ENCODE measurements at regions not wholly inside any gene's neighbourhood (a gene's known extent, or its start where the extent isn't known, plus 50 kb on each side); places are given as distances from the start of the nearest gene placed in this dataset.

DNA sequence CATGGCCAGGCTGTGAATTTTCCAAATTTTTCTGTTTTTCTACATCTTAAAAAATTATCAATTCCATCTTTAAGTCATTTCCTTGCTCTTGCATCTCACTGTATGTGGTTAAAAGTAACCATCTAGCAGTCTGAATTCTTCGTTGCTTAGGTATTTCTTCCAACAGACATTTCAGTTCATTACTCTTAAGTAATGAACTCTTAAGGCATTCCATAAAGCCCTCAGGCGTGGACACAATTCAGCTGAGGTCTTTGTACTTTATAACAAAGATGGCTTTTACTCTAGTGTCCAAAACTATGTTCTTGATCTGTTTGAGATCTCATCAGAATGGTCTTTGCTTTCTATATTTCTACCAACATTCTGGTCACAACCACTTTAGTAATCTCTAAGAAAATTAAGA lies 253.9 kb upstream of the GCFC2 start:
- TF ChIP-seq EZH2 (IDR thresholded peaks at IDR 0.05; ENCODE audit: borderline replicate concordance, low read depth, low read length, severe bottlenecking): no peak
- TF ChIP-seq, protein P1, sequence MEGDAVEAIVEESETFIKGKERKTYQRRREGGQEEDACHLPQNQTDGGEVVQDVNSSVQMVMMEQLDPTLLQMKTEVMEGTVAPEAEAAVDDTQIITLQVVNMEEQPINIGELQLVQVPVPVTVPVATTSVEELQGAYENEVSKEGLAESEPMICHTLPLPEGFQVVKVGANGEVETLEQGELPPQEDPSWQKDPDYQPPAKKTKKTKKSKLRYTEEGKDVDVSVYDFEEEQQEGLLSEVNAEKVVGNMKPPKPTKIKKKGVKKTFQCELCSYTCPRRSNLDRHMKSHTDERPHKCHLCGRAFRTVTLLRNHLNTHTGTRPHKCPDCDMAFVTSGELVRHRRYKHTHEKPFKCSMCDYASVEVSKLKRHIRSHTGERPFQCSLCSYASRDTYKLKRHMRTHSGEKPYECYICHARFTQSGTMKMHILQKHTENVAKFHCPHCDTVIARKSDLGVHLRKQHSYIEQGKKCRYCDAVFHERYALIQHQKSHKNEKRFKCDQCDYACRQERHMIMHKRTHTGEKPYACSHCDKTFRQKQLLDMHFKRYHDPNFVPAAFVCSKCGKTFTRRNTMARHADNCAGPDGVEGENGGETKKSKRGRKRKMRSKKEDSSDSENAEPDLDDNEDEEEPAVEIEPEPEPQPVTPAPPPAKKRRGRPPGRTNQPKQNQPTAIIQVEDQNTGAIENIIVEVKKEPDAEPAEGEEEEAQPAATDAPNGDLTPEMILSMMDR (IDR thresholded peaks at IDR 0.05; ENCODE audit: borderline replicate concordance, extremely low read depth, low read length, poor library complexity, severe bottlenecking): no peak
- no peak overlapping the region for H3K27ac ChIP-seq (ENCODE audit: low read length)
- no peak overlapping the region for H3K4me3 ChIP-seq (ENCODE audit: low read depth in 1 of 2, low read length in 2 of 2)
- H3K27me3 ChIP-seq (ENCODE audit: insufficient read depth, low read length, poor library complexity): no peaks in the 10 kb centered on the region
- H3K79me2 ChIP-seq (ENCODE audit: insufficient read depth, low read length): no peaks in the 10 kb centered on the region
- H2AFZ ChIP-seq (ENCODE audit: low read depth, low read length): no peak overlapping the region
- no peaks in the 10 kb centered on the region for H3K4me1 ChIP-seq (ENCODE audit: insufficient read depth, low read length)
- H3K9me3 ChIP-seq (ENCODE audit: insufficient read depth, low read length, severe bottlenecking): no peaks in the 10 kb centered on the region
- H4K20me1 ChIP-seq (ENCODE audit: insufficient read depth, low read length): no peaks in the 10 kb centered on the region
- H3K4me2 ChIP-seq (ENCODE audit: insufficient read depth, low read length): no peak overlapping the region
- no peaks in the 10 kb centered on the region for H3K36me3 ChIP-seq (ENCODE audit: insufficient read depth, low read length)
- DNase-seq (no peak), ATAC-seq (ENCODE audit: insufficient read depth, low read depth) (no peak)
- H3K9ac ChIP-seq (ENCODE audit: low read depth, low read length): no peak overlapping the region

DNA sequence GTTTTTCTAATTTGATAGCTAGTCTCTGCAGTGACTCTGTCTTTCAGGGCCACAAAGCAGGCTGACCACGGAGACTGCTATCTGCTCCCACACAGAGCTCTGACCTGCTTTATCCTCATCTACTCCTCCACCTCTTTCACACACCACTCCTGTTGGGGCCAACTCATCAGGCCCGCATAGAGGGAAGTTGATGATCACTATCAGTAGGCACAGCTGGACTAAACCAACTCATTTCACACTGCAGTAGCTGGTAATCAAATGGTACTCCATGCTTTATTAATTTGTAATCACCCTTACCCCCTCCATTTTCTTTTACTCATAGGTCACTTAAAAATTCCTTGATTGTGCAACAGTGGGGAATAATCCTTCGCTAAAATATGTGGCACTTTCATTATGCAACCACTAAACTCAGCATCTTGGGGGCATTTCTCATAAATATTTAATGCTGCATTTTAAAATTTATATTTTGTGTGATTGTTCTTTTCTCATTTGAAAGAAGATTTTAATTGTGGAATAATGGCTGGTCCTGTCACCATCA lies 249.8 kb upstream of the GCFC2 start:
- DNase-seq (no peak), ATAC-seq (ENCODE audit: insufficient read depth, low read depth) (no peak)
- Histone ChIP-seq H3K36me3 (ENCODE audit: insufficient read depth, low read length) (no peaks in the 10 kb centered on the region), H3K27me3 (ENCODE audit: insufficient read depth, low read length, poor library complexity) (no peaks in the 10 kb centered on the region), H3K4me2 (ENCODE audit: insufficient read depth, low read length) (no peak overlapping the region), H3K79me2 (ENCODE audit: insufficient read depth, low read length) (no peaks in the 10 kb centered on the region), H3K4me1 (ENCODE audit: insufficient read depth, low read length) (no peaks in the 10 kb centered on the region), H3K4me3 (ENCODE audit: low read depth in 1 of 2, low read length in 2 of 2) (no peak overlapping the region), H3K27ac (ENCODE audit: low read length) (no peak overlapping the region), H2AFZ (ENCODE audit: low read depth, low read length) (no peak overlapping the region), H3K9ac (ENCODE audit: low read depth, low read length) (no peak overlapping the region), H4K20me1 (ENCODE audit: insufficient read depth, low read length) (no peaks in the 10 kb centered on the region), H3K9me3 (ENCODE audit: insufficient read depth, low read length, severe bottlenecking) (no peaks in the 10 kb centered on the region)
- TF ChIP-seq, protein P1 (IDR thresholded peaks at IDR 0.05; ENCODE audit: borderline replicate concordance, extremely low read depth, low read length, poor library complexity, severe bottlenecking): no peak
- no peak for TF ChIP-seq EZH2 (IDR thresholded peaks at IDR 0.05; ENCODE audit: borderline replicate concordance, low read depth, low read length, severe bottlenecking)

- Histone ChIP-seq H4K20me1 (ENCODE audit: insufficient read depth, low read length) (no peaks in the 10 kb centered on the region), H3K79me2 (ENCODE audit: insufficient read depth, low read length) (no peaks in the 10 kb centered on the region), H3K4me2 (ENCODE audit: insufficient read depth, low read length) (no peak overlapping the region), H3K4me3 (ENCODE audit: low read depth in 1 of 2, low read length in 2 of 2) (no peak overlapping the region), H3K27me3 (ENCODE audit: insufficient read depth, low read length, poor library complexity) (peaks cover under 1% of the 10 kb centered on the region), H3K4me1 (ENCODE audit: insufficient read depth, low read length) (no peaks in the 10 kb centered on the region), H3K27ac (ENCODE audit: low read length) (no peak overlapping the region), H2AFZ (ENCODE audit: low read depth, low read length) (no peak overlapping the region), H3K9me3 (ENCODE audit: insufficient read depth, low read length, severe bottlenecking) (no peaks in the 10 kb centered on the region), H3K9ac (ENCODE audit: low read depth, low read length) (no peak overlapping the region), H3K36me3 (ENCODE audit: insufficient read depth, low read length) (no peaks in the 10 kb centered on the region)
- no peak for TF ChIP-seq EZH2 (IDR thresholded peaks at IDR 0.05; ENCODE audit: borderline replicate concordance, low read depth, low read length, severe bottlenecking)
- TF ChIP-seq, protein P1 (IDR thresholded peaks at IDR 0.05; ENCODE audit: borderline replicate concordance, extremely low read depth, low read length, poor library complexity, severe bottlenecking): no peak
- DNase-seq: no peak
- ATAC-seq (ENCODE audit: insufficient read depth, low read depth): no peak
Observed at GRCh38 chr2:75959724-75960471, 249.2 kb upstream of the GCFC2 start.
